Fibroblast of gingiva (primary cell): ENCODE measurements at regions not wholly inside any gene's neighbourhood (a gene's known extent, or its start where the extent isn't known, plus 50 kb on each side); places are given as distances from the start of the nearest gene placed in this dataset.

Source experiments
- DNase-seq: peaks from one replicate; pipeline ENCODE4 v3.0.0-alpha.2; 2011; ENCODE audit warnings: low read depth

DNA sequence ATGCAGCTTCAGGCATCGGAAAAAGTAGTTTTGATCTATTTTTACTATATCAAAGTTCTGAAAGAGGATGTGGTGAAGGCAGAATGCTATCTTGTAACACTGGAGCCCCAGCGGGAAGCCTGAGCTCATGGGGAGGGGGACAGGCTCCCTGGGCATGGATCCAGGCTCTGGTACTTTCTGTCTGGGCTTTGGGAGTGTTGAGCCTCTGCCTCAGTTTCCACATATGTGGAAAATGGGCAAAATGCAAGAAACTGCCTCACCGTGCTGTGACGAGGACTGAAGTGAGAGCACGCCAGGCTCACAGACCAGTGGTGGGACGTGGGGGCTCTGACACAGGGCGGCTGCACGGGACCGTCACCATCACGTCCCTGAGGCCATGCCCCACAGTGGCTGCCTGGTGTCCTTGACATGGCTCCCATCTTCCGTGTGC is 182.9 kb upstream of the SHH start:
- DNase-seq = no peak

DNA sequence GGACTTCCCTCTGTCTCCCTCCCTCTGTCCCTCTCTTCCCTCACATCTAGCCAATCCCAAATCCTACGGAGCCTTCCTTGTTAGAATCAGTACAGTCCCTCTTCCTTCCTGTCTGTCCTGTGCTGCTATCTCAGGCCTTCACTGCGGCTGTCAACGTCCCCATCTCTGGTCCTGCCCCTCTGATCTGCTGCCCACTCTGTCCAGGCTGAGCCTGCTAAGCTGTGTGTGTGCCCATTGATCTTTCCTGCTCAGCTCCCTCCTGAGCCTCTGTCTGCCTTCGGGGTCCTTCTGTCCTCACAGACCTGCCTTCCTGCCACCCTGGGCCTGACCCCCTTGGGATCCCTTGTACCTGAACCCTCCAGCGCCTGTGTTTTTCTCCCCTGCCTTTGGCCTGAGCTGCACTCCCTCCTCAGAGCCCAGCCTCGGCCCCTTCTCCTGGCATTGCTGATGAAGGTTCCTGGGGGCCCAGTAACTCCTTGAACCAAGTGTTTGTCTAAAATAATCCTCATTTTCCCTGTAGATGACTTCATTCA is 182.1 kb upstream of the SHH start:
- no peak for DNase-seq

DNA sequence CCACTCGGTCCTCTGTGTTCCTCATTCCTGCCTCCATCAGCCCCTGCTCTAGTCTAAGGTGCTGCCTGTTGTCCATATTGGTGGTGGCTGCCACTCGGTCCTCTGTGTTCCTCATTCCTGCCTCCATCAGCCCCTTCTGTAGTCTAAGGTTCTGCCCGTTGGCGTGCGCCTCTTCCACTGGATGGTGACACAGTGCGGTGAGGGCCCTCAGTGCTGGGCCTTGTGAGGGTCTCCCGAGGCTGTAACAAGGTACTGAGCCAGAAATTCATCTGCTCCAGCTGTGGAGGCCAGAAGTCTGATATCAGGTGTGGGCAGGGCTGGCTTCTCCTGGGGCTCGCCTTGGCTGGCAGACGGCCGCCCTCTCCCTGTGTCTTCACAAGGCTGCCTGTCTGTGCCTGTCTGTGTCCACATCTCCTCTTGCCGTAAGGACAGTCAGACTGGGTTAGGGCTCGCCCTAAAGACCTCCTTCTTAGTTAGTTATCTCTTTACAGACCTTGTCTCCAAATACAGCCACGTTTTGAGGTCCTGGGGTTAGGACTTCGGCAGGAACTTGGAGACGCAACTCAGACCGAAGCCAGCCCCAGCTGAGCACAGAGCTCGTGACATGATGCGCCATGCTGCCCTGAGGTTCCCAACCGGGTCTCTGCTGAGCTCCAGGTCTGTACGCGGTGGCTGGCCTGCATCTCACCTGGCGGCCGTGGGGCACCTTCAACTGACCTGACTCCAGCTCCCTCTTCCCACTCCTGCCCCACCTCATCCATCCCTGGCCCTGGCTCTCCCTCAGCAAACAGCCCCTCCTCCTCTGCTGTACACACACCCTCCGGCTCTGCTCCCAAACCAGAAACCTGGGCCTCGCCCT is 181.4 kb upstream of the SHH start:
- DNase-seq = no peak

DNA sequence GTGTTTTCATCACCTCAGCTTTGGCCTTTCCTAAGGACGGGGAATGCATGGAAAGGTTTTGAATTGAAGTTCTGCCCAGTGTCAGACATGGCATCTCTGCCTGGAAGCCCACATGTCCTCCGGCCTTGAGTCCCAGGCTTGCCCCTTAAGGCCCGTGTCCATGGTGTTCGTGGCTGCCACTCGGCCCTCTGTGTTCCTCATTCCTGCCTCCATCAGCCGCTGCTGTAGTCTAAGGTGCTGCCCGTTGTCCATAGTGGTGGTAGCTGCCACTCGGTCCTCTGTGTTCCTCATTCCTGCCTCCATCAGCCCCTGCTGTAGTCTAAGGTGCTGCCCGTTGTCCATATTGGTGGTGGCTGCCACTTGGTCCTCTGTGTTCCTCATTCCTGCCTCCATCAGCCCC is 180.7 kb upstream of the SHH start:
- DNase-seq = no peak

DNA sequence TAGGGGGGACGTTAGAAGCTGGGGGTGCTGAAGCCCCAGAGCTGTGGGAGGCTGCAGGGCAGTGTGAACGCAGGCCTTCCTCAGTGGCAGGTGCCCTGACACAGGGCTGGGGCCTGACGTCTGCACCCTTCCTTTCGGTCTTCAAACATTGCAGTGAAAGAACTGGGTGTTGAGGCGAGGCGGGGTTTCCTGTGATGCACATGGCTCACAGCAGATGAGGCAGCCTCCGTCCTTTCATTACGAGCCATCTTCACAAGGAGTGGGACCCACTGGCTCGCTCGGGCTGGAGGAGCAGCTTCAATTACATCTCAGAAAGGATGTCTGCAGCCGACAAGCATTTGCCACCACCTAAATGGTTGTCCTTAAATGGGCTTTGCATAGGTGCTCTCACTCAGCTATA is 180.3 kb upstream of the SHH start:
- no peak for DNase-seq

DNA sequence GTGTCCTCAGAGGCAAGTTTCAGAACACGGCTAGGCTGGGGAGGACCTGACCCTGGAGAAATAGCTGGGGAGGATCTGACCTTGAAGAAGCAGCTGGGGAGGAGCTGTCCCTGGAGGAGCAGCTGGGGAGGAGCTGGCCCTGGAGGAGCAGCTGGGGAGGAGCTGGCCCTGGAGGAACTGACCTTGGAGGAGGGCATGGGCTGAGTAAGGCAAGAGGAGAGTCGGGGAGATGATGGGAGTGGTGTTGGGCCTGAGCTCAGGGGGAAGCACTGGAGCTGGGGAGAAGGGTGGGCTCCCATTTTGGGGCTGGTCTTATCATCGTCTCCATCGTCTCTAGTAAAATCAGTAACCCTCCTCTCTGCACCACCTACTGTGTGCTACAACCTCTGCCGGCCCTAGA is 179.8 kb upstream of the SHH start:
- DNase-seq = no peak

DNA sequence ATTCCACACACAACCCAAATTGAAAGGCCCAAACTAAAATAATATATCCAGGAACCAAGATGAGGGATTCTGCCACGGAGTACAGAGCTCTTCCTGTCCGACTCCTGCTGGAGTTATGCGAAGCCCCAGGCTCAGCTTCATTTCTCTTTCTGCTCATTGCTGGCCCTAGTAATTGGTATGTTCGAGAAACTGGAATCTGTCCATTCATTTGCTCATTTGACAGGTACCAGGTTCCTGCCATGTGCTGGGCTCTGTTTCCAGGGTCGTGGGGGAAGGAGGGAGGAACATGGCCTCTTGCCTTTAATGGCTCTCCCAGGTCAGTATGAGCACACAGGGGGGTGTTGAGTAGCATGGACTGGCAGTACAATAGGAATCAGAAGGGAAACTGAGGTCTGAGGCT is 179.2 kb upstream of the SHH start:
- DNase-seq = no peak

DNA sequence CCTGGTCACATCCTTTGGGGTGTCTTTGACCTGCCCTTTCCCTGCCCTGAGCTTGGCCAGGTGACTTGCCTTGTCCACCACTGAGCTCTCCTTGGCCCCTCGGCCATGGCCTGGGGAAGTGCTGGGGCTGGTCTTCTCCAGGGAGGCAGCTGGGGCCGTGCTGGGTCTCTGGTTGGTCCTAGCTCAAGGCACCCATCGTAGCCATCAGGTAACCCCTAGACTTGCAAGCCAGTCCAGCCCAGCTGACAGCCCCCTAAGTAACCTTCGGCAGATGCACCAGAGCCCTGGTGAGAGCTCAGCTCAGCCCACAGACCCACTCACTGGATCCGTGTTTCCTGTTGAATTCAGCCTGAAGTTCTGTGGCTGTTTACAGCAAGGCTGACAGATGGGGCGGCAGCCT is 176.2 kb upstream of the SHH start:
- no peak for DNase-seq

DNA sequence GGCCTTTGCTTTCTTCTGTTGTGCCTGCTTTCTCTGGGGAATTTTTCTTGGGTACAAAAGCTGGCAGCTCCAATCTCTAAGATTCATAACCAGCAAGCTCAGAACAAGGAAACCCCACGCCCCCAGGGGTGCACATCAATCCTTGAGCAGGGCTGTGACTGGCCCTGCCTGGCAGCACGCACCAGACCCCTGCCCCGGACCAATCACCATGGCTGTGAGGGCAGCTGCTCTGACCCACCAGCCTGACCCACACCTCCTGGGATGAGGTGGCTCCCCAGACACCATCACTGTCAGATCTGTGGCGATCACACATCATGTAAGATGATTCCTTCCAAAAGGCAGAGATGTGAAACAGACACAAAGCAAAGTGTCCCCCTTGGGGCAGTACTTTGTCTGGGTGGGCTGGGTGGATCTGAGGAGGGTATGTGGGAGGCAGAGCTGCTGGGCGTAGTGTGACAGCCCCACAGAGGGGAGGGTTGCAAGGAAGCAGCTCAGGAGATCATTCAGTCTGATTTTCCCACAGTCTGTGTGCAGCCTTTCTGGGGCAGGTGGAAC is 175.5 kb upstream of the SHH start:
- DNase-seq = no peak

DNA sequence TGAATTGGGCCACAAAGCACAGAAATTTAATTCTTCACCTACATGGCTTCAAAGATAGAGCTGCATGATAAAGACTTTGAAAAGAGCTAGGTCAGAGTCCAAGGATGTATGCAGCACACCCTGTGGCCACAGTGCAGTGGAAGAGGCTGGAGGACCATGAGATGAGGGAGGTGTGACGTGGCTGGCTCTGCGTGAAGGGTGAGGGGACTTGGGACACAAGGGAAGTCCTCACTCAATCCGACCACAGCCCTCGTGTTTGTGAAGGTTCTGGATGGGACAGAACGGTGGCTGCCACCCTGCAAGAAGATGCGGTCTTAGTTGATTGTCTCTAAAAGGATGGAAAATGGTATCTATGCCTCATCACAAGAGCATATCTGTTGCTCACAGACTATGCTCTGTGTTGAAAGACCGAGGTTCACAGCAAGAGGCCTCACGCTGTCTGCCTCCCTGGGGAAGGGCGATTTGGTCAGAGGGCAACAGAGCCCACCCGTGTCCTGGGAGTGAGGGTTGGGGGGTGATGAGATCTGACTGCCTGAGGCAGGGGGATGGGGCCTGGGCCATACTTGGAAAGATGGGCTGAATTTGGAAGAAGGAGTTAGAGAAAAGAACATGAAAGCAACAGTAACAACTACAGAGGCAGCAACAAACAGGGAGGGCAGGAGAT is 174.4 kb upstream of the SHH start:
- no peak for DNase-seq

DNA sequence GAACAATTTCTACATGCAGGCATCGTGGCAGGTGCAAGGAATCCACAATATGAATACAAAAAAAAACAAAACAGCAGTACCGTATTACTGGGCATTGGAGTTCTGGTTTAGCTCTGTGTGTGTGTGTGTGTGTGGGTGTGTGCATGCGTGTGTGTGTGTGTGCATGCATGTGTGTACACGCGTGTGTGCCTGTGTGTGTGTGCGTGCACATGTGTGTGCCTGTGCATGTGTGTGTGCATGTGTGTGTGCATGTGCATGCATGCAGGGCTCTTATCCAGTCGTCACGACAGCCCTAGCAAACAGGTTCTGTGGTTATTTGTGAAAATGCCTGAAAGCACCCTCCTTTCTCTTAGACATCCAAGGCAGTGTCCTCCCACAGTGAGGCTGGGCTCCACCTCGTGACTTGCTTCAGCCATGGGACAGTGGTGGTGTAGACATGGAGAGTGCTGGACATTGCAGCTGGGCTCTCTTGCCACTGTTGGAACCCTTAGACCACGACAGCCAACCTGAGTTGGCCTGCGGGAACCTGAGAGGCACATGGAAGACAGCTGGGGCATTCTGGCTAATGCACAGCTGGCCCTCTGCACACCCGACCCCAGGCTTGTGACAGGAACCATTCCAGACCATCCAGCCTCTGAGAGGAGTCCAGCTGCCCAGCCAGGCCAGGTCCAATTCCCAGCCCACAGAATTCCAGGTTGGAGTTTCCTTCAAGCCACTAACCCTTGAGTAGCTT is 173.4 kb upstream of the SHH start:
- no peak for DNase-seq

DNA sequence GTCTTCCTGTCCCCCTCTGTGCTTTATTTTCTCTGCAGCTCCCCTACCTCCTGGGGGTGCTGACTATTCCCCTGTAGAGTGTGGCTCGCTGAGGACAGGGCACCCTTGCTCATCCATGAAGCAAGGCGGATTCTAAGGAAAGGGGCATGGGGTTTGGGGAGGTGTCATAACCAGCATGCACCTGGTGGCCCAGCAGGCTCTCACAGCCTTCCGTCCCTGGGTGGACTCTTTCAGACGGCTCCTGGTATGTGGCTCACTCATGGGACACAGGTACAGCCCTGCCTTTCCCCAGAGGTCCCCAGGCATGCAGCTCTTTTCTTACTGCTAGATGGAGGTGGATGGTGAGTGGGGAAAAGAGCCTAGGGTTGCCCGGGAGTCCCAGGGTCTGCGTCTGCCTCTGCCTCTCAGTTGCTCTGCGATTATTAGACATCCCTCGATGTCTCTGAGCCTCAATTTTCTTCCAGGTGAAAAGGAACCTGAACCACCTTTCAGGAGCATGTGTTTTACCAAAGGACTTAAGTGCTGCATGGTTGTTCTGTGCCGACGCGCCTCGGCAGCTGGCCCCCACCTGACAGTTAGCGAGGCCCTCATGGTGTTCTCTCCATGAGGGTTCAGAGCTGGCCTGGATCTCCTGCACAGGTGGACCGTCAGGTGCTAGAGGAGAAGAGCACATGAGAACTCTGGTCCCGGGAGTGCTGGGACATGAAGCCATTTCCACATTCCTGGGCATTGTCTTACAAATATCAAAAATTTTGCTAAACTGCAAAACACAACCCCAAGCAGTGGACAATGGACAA is 172.5 kb upstream of the SHH start:
- no peak for DNase-seq

DNA sequence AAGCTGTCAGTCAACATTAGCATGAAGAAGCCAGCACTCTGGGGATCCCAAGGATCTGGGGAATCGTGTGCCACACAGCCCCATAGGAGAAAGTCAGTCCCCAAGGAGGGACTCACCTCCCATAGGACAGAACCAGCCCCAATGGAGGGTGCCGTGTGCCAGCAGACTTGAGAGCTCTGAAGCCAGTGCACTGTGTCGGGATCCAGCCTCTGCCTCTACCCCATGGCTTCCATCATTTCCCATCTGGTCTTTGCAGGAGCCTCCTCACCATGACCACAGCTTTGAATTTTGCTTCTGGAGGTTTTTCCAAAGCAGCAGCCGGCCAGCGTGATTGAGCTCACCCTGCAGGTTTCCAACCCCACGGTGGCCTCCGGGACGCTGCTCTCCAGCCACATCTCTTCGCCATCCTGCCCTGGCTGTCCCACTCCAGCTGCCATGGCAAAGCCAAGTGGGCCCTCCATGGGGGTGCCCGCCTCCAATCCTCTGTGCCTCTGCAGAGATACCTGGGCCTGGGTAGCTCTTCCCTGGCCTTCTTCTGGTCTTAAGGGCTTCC is 171.8 kb upstream of the SHH start:
- no peak for DNase-seq

DNA sequence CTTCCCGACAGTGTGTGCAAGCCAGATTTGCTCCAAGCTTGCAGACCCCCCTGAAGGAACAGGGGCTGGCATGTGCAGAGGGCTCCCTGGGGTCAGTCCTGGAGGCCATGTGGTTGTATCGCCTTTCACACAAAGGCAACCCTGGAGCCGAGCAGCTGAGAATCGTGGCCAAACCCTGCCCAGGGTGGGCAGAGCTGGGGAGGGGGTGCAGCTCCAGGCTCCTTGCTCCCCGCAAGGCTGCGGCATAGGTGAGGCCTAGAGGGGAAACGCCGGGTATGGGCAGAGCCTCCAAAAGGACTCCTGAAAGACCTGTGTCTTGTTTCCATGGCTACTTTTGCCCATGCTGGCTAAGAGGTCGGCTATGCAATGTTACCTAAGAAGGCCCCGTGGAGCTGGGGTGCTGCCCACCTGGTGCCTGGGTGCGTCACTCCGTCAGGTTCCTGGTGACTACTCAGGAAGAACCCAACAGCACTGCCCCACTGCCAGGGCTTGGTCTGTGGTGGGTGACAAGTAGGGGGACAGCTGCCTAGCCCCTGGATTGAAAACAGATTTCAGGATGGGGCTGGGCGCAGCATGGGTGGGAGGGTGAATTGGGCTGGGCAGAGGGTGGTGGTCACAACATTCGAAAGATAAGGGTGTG is 171.0 kb upstream of the SHH start:
- DNase-seq = no peak

DNA sequence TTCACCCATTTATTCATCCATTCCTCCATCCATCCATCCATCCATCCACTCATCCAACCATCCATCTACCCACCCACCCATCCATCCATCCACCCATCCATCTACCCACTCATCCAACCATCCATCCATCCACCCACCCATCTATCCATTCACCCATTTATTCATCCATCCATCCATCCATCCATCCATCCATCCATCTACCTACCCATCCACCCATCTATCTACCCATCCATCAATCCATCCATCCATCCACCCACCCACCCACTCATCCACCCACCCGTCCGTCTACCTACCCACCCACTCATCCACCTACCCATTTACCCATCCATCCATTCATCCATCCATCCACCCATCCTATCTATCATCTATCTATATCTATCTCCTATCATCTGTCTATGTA is 169.4 kb upstream of the SHH start:
- DNase-seq = no peak

DNA sequence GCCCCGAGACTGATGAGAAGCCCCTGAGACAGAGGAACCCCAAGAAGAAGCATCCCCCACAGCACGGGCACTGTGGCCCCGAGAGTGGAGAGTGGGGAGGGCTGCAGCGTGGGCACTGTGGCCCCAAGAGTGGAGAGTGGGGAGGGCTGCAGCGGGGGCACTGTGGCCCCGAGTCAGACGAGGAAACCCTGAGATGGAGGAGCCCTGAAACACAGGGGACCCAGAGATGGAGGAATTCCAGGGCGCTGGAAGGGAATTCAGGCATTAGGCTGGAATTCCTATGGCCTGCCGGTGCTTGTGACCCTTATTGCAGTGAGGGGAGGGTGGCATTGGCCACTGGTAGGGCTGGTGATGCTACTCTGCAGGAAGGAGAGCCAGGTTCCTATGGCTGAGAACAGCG is 168.6 kb upstream of the SHH start:
- DNase-seq = no peak

DNA sequence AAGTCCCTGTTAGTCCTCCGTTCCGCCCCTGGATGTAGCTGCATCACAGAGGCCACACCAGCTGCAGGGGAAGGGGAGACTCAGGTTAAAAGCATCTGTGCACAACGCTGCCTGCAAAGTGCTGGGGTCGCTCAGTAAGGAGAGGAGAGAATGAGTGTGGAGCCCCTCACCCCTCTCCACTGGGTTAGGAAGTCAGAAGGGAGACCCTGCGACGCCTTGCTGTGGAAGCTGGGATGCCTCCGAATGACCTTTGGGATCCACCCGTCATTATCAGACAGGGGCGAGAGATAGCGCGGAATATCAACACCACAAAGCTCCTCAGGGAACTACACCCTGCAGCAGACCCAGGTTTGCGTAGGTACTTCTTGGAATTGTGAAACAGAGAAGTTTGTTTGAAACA is 167.7 kb upstream of the SHH start:
- DNase-seq = no peak

DNA sequence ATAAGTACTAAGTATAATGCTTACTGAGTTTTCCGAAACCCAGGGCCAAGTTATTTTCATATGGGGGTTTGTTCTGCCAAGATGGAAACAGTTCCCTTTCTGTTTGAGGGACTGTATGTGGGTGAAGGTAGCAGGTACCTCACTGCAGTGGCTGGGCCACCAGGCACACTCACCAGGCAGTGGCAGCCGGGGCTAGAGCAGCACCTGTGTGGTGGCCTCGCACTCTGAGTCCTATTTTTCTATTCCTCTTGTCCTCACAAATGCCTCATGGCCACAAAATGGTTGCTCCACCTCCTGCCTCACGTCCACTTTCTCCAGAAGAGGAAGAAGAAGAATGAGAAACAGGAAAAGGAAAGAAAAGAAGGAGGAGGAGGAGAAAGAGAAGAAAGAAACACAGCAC is 167.3 kb upstream of the SHH start:
- DNase-seq = no peak

DNA sequence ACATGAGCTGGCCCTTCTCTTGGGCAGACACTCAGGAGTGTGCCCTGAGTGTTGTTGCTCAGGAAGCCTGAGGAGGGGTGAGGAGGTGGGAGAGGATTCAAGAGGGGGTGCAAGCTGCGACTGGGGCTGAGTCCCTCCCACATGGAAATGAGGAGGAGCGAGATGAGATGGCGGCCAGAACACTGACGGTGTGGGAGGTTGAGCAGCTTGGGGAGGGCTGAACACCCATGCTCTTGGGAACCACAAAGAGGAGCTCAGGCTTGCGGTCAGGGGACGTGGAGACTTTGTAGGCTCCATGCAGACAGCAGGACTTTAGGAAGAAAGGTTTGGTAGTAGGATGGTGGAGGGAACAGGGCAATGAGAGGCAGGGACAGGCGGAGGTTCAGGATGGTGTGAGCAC is 163.2 kb upstream of the SHH start:
- DNase-seq = no peak

DNA sequence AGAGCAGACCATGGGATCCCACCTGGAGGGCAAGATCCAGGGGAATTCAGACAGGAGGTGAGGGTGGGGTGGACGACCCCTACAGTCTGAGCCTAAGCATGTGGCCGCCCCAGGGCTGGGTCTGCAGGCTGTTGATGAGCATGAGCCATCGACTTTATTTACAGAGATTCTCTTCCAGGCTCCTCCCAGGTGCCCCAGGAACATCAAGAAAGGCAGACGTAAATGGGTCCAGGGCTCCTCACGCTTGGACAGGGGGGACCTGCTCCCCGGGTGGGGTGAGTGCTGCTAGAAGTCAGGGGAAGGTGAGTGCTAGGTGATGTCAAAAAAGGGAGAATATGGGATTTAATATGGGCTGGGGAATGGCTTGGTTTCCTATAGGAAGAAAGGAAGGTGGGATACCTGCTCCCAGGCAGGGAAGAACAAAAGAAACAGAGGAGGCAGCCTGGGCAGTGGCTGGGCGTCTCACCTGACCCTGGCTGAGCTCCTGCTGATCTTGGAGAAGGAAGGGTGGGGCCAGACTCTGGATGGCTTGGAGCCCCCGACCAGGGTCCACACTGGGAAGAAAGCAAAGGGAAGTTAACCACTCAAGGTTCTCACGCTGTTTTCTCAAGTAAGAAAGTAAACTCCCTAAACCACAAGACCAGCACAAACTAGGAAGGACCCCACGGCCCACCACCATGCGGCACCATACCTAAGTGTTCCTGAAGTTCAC is 162.1 kb upstream of the SHH start:
- no peak for DNase-seq
